Loucy (cell line): ENCODE measurements at regions not wholly inside any gene's neighbourhood (a gene's known extent, or its start where the extent isn't known, plus 50 kb on each side); places are given as distances from the start of the nearest gene placed in this dataset.

Experiments
- EZH2phosphoT487 ChIP-seq: fragments of 200-600 bp; IDR thresholded peaks from 2 replicates; pipeline ENCODE4 v1.6.1; 2018; ENCODE audit warnings: antibody characterized with exemption, mild to moderate bottlenecking, moderate library complexity, borderline replicate concordance
- TF ChIP-seq, protein P1 (sequence below): fragments of 200-600 bp; sonication (generic); conservative IDR thresholded peaks from 2 replicates; pipeline ENCODE4 v1.5.1; 2014; ENCODE audit warnings: mild to moderate bottlenecking, antibody characterized with exemption, low read length

DNA sequence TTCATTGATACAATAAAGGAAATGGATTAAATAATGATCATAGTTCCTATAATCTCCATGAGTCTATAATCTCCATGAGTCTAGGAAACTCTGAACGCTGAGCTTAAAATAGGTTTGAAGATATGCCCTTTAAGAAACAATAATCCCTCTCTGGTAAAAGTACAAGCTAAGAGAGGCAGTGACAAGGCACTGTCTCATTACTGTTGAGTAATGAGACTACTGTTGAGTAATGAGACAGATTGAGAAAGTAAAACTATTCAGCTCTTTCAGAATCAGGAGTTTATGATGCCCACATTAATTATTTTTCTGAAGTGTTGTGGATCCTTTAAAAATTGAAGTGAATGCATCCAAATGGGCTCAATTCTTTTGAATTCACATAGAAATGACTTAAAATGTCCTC is 235.5 kb upstream of the THRB start:
- TF ChIP-seq, protein P1, sequence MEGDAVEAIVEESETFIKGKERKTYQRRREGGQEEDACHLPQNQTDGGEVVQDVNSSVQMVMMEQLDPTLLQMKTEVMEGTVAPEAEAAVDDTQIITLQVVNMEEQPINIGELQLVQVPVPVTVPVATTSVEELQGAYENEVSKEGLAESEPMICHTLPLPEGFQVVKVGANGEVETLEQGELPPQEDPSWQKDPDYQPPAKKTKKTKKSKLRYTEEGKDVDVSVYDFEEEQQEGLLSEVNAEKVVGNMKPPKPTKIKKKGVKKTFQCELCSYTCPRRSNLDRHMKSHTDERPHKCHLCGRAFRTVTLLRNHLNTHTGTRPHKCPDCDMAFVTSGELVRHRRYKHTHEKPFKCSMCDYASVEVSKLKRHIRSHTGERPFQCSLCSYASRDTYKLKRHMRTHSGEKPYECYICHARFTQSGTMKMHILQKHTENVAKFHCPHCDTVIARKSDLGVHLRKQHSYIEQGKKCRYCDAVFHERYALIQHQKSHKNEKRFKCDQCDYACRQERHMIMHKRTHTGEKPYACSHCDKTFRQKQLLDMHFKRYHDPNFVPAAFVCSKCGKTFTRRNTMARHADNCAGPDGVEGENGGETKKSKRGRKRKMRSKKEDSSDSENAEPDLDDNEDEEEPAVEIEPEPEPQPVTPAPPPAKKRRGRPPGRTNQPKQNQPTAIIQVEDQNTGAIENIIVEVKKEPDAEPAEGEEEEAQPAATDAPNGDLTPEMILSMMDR = no peak
- no peak for TF ChIP-seq EZH2phosphoT487
